Mesendoderm (in vitro differentiated cells): ENCODE measurements at regions not wholly inside any gene's neighbourhood (a gene's known extent, or its start where the extent isn't known, plus 50 kb on each side); places are given as distances from the start of the nearest gene placed in this dataset.

Experiments used
- DNase-seq: peaks from one replicate; pipeline ENCODE4 v3.0.0; 2013
- H2AK5ac ChIP-seq: 2 replicates; pipeline ENCODE4 v1.6.1; 2013; ENCODE audit warnings: low read length, inconsistent platforms
- H2BK120ac ChIP-seq: 2 replicates; pipeline ENCODE4 v1.6.1; 2013; ENCODE audit warnings: low read depth, mild to moderate bottlenecking, low read length, moderate library complexity, mixed read lengths
- H2BK15ac ChIP-seq: replicated peaks from 2 replicates; pipeline ENCODE4 v1.6.1; 2013; ENCODE audit warnings: low read depth, mild to moderate bottlenecking, moderate library complexity
- H2BK5ac ChIP-seq: 2 replicates; pipeline ENCODE4 v1.6.1; 2013; ENCODE audit warnings: low read length, inconsistent platforms
- H3K18ac ChIP-seq: 2 replicates; pipeline ENCODE4 v1.6.1; 2013; ENCODE audit warnings: mild to moderate bottlenecking, low read length, mixed read lengths
- H3K23ac ChIP-seq: one replicate; pipeline ENCODE4 v1.6.1; 2013; ENCODE audit warnings: low read length
- H3K27ac ChIP-seq: 2 replicates; pipeline ENCODE4 v1.5.1; 2013; ENCODE audit warnings: low read depth, mild to moderate bottlenecking, inconsistent platforms, low read length, moderate library complexity
- H3K27me3 ChIP-seq: 2 replicates; pipeline ENCODE4 v1.6.1; 2013; ENCODE audit warnings: low read length, control low read depth, mild to moderate bottlenecking, inconsistent platforms; ENCODE audit not compliant: insufficient read depth, poor library complexity
- H3K36me3 ChIP-seq: 2 replicates; pipeline ENCODE4 v1.6.1; 2013; ENCODE audit warnings: low read length, inconsistent platforms; ENCODE audit not compliant: control insufficient read depth, insufficient read depth
- H3K4ac ChIP-seq: one replicate; pipeline ENCODE4 v1.6.1; 2013; ENCODE audit warnings: low read depth, mild to moderate bottlenecking, low read length, moderate library complexity
- H3K4me1 ChIP-seq: 2 replicates; pipeline ENCODE4 v1.6.1; 2013; ENCODE audit warnings: low read depth, low read length, inconsistent platforms; ENCODE audit not compliant: control insufficient read depth
- H3K4me2 ChIP-seq: 2 replicates; pipeline ENCODE4 v1.6.1; 2013; ENCODE audit warnings: low read length
- H3K4me3 ChIP-seq: 2 replicates; pipeline ENCODE4 v1.5.1; 2013; ENCODE audit warnings: mild to moderate bottlenecking, low read length
- H3K56ac ChIP-seq: one replicate; pipeline ENCODE4 v1.6.1; 2013; ENCODE audit warnings: low read length
- H3K79me1 ChIP-seq: 2 replicates; pipeline ENCODE4 v1.6.1; 2013; ENCODE audit warnings: low read length, inconsistent platforms
- H3K79me2 ChIP-seq: 2 replicates; pipeline ENCODE4 v1.6.1; 2013; ENCODE audit warnings: mild to moderate bottlenecking, low read length; ENCODE audit not compliant: control insufficient read depth, insufficient read depth
- H3K9ac ChIP-seq: 2 replicates; pipeline ENCODE4 v1.6.1; 2013; ENCODE audit warnings: low read length, inconsistent platforms
- H4K5ac ChIP-seq: one replicate; pipeline ENCODE4 v1.6.1; 2013; ENCODE audit warnings: low read length
- H4K8ac ChIP-seq: one replicate; pipeline ENCODE4 v1.6.1; 2013; ENCODE audit warnings: low read depth, mild to moderate bottlenecking, control low read depth, low read length, moderate library complexity
- WGBS: extraction: QIAGEN DNeasy Blood & Tissue Kit; methylation state at CpG from one replicate; pipeline ENCODE4 v1.1.7; 2013; ENCODE audit warnings: low lambda C conversion rate, missing lambda C conversion rate; ENCODE audit not compliant: insufficient coverage; ENCODE audit errors: extremely low coverage; 5-methylcytosine and 5-hydroxymethylcytosine counted together

- Histone ChIP-seq H3K79me1 (no peaks in the 10 kb centered on the region), H2BK120ac (no peak overlapping the region), H3K4ac (no peak overlapping the region), H3K9ac (no peak overlapping the region), H3K27me3 (no peaks in the 10 kb centered on the region), H3K4me1 (no peaks in the 10 kb centered on the region), H2BK15ac (no peak overlapping the region), H3K56ac (no peak overlapping the region), H3K36me3 (no peaks in the 10 kb centered on the region), H3K18ac (no peak overlapping the region), H4K8ac (no peak overlapping the region), H3K4me2 (no peak overlapping the region), H2AK5ac (no peak overlapping the region), H2BK5ac (no peak overlapping the region), H3K79me2 (no peaks in the 10 kb centered on the region), H3K4me3 (no peak overlapping the region), H3K23ac (no peak overlapping the region), H3K27ac (no peak overlapping the region), H4K5ac (no peak overlapping the region)
- DNase-seq, result no peak
- no CpG with 5 or more reads among the region's 19 CpGs for WGBS
Observed at GRCh38 chr22:44627521-44628139, 74.4 kb upstream of the PRR5 start.

GRCh38 chr22:44625981-44626687 is 75.9 kb upstream of the PRR5 start:
- no peak overlapping the region for H3K4ac ChIP-seq
- peak overlapping the region; percentile 49 for H3K56ac ChIP-seq
- no peak overlapping the region for H3K27ac ChIP-seq
- H2BK5ac ChIP-seq, result no peak overlapping the region
- H3K4me3 ChIP-seq, result no peak overlapping the region
- H3K9ac ChIP-seq, result no peak overlapping the region
- no peak overlapping the region for H3K4me2 ChIP-seq
- no peak overlapping the region for H4K5ac ChIP-seq
- H2BK15ac ChIP-seq, result no peak overlapping the region
- H3K79me2 ChIP-seq, result no peaks in the 10 kb centered on the region
- no peak overlapping the region for H3K18ac ChIP-seq
- no peak overlapping the region for H4K8ac ChIP-seq
- H3K23ac ChIP-seq, result no peak overlapping the region
- no peaks in the 10 kb centered on the region for H3K79me1 ChIP-seq
- no peak overlapping the region for H2BK120ac ChIP-seq
- H3K4me1 ChIP-seq, result no peaks in the 10 kb centered on the region
- peak; percentile 70 for DNase-seq
- H3K27me3 ChIP-seq, result no peaks in the 10 kb centered on the region
- H2AK5ac ChIP-seq, result no peak overlapping the region
- no CpG with 5 or more reads among the region's 16 CpGs for WGBS
- H3K36me3 ChIP-seq, result no peaks in the 10 kb centered on the region

- no peaks in the 10 kb centered on the region for H3K36me3 ChIP-seq
- no peaks in the 10 kb centered on the region for H3K79me1 ChIP-seq
- WGBS, result no CpG with 5 or more reads among the region's 7 CpGs
- no peak for DNase-seq
- no peak overlapping the region for H2BK5ac ChIP-seq
- H3K27ac ChIP-seq, result no peak overlapping the region
- H3K18ac ChIP-seq, result no peak overlapping the region
- H4K8ac ChIP-seq, result no peak overlapping the region
- H2AK5ac ChIP-seq, result no peak overlapping the region
- H3K4ac ChIP-seq, result no peak overlapping the region
- no peak overlapping the region for H3K4me2 ChIP-seq
- no peak overlapping the region for H2BK120ac ChIP-seq
- no peak overlapping the region for H3K23ac ChIP-seq
- no peak overlapping the region for H3K9ac ChIP-seq
- H4K5ac ChIP-seq, result no peak overlapping the region
- no peak overlapping the region for H3K4me3 ChIP-seq
- no peaks in the 10 kb centered on the region for H3K79me2 ChIP-seq
- no peak overlapping the region for H2BK15ac ChIP-seq
- H3K27me3 ChIP-seq, result no peaks in the 10 kb centered on the region
- no peak overlapping the region for H3K56ac ChIP-seq
- no peaks in the 10 kb centered on the region for H3K4me1 ChIP-seq
Observed at GRCh38 chr22:44625421-44625760, 76.6 kb upstream of the PRR5 start.

- no CpG with 5 or more reads among the region's 27 CpGs for WGBS
Observed at GRCh38 chr22:44624689-44625420, 77.1 kb upstream of the PRR5 start.

GRCh38 chr22:44623771-44624510 is 78.1 kb upstream of the PRR5 start:
- no peak overlapping the region for H2BK120ac ChIP-seq

More at GRCh38 chr22:44624689-44625420, 77.1 kb upstream of the PRR5 start:
- H3K23ac ChIP-seq, result no peak overlapping the region
- no peaks in the 10 kb centered on the region for H3K79me2 ChIP-seq
- H3K4ac ChIP-seq, result no peak overlapping the region
- DNase-seq, result no peak
- no peak overlapping the region for H3K56ac ChIP-seq
- H3K18ac ChIP-seq, result no peak overlapping the region
- H4K5ac ChIP-seq, result no peak overlapping the region
- no peaks in the 10 kb centered on the region for H3K36me3 ChIP-seq
- H3K4me1 ChIP-seq, result no peaks in the 10 kb centered on the region
- no peak overlapping the region for H2AK5ac ChIP-seq
- H3K27ac ChIP-seq, result no peak overlapping the region
- no peaks in the 10 kb centered on the region for H3K27me3 ChIP-seq
- H4K8ac ChIP-seq, result no peak overlapping the region
- no peaks in the 10 kb centered on the region for H3K79me1 ChIP-seq
- H3K9ac ChIP-seq, result no peak overlapping the region
- H3K4me2 ChIP-seq, result no peak overlapping the region
- no peak overlapping the region for H2BK15ac ChIP-seq
- no peak overlapping the region for H3K4me3 ChIP-seq
- H2BK120ac ChIP-seq, result no peak overlapping the region
- no peak overlapping the region for H2BK5ac ChIP-seq

More at GRCh38 chr22:44623771-44624510, 78.1 kb upstream of the PRR5 start:
- Histone ChIP-seq H3K36me3 (no peaks in the 10 kb centered on the region), H3K4me2 (no peak overlapping the region), H3K79me1 (no peaks in the 10 kb centered on the region), H3K9ac (no peak overlapping the region), H3K4ac (no peak overlapping the region), H4K8ac (no peak overlapping the region), H3K56ac (no peak overlapping the region), H2BK15ac (no peak overlapping the region), H3K27ac (no peak overlapping the region), H3K27me3 (no peaks in the 10 kb centered on the region), H3K79me2 (no peaks in the 10 kb centered on the region), H3K4me1 (no peaks in the 10 kb centered on the region), H3K4me3 (no peak overlapping the region), H3K23ac (no peak overlapping the region), H3K18ac (no peak overlapping the region), H2AK5ac (no peak overlapping the region), H2BK5ac (no peak overlapping the region), H4K5ac (no peak overlapping the region)
- DNase-seq, result peak; percentile 44
- no CpG with 5 or more reads among the region's 24 CpGs for WGBS
